Kidney glomerular epithelial cell (primary cell): ENCODE measurements at regions not wholly inside any gene's neighbourhood (a gene's known extent, or its start where the extent isn't known, plus 50 kb on each side); places are given as distances from the start of the nearest gene placed in this dataset.
"Not testable (repeated sequence)": the region's sequence is repeated elsewhere in the genome, so short reads cannot be mapped to it uniquely, and the experiment has no call there.

Source experiments
- DNase-seq: peaks from one replicate; lab custom pipeline; 2025; lab: John Stamatoyannopoulos, UW

DNA sequence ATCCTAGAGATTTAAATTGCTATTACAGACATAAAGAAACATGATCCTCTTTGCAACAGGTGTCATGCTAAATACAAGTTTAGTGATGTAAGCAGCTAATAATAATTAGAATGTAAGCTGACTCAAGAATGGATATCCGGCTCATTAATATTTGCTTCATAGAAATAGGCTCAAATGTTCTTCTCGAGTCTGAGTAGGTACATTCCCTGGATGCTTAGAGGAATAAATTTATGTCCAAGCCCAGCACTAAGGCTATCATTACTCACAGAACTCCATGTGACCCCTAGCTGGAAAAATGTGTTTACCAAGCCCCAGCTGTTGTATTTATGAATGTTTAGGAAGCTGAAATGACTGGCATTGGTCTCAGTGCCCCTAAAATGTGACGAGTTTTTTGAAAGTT is 87.6 kb upstream of the TSPAN7 start:
- no peak for DNase-seq

DNA sequence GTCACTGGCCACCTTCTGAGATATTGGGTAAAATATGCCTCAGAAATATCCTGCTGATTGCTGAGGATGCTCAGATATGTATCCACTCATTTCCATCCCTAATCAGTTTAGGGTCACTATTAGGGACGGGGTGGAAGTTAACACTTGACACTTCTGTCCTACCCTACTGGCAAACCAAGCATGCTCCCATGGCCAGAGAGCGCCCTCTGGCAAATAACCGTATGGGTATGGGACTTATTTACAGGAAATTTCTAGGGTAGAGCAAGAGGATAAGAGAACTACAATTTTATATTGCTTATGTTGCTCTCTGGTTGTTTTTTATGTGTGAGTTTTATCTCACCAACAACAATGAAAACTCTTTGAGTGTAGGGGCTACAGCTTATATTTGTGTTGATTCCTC is 86.8 kb upstream of the TSPAN7 start:
- no peak for DNase-seq

DNA sequence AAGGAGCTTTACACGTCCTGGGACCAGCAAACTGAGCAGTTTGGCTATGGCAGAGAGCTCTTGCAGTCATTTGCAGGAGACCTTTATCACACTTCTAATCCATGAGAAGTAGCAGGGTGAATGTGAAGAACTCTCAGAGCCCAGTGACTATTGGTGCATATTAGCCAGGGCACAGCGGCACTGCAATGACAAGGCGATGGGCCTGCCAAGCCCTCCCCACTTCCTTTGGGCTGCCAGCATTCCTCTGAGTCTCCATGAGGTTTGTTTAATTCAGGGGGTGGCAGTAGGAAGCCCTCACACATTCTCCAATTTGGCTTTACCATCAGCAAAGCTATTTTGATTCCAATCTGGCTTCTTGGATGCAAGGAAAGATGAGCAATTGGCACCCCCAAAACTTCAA is 79.2 kb upstream of the TSPAN7 start:
- DNase-seq, result no peak

DNA sequence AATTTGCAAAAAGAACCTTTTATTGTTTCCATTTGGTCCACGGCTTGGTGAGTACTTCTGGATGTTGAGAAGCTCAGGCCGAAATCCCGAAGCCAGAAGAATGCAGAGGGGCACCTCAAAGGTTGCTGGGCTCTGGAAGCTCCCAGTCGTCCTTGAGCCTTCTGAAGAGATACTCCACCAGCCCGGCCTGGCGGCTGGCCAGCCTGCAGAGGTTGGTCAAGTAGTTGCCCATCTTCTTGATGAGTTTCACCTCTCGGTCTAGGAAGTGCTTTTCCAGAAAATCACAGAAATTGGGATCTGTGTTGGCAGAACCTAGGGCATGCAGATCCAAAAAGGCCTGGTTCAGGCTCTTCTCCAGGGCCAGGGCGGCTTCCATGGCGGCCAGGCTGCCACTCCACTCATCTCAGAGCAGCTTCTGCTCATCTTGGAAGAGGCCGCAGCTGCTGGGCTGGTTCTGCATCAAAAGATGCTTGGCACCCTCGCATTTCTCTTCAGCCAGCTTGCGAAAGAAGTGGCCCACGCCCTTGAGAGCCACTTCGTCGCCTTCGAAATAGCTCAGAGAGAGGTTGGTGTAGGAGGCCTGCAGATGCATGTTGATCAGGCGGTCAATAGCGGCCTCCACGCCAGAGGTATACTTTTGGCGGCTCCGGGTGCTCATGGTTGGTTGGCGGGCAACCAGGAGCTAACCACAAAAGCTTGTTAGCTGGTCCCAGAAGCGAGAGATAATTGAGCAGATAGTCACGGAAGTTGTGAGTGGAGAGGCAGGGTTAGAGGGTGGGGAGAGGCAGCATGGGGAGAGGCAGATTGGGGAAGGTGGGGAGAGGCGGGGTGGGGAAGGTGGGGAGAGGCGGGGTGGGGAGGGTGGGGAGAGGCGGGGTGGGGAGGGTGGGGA is 76.5 kb upstream of the TSPAN7 start:
- DNase-seq, result no peak

DNA sequence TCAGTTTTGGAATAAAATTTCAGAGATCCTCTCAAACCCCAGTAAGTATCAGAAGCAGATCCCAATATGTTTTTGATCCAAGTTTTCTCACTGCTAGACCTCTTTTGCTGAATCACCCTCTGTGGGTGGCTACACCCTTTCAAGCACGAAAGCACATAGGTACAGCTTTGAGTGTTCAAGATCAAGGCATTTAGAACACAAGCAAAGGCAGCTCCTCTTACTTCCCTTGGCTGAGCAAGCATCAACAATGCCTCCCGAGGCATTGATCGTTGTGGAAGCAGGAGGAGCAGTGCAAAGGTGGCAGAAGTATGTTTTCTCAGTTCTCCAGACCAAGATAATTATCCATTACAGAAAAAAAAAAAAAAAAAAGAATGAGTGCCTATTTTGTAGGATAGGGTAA is 72.0 kb upstream of the TSPAN7 start:
- DNase-seq, result peak; percentile 1

DNA sequence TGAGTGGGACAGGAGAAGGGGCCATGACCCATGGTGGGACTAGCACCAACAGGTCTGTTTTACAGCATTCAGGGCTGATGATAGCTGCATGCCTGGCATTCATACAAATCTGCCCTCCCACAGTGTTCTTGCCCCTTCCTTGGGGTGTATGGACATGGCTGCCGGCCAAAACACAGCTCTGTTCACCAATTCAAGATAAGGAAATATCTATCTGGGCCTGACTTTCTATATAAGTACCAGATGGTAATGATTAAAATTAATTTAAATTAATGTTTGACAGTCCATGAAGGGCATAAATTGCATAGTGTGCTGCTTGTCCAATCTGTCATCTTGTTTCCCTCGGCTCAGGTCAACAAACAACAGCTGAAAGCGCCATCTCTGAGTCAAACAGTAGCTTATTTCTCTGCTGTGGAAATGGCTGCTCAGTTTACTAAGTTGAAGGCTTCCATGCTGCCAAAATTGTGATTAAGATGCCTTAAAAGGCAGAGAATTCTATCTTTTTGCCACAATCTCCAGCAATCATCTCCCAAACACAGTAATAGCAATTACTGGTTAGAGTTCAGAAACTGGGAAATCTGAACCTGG is 67.0 kb upstream of the TSPAN7 start:
- DNase-seq, result no peak

DNA sequence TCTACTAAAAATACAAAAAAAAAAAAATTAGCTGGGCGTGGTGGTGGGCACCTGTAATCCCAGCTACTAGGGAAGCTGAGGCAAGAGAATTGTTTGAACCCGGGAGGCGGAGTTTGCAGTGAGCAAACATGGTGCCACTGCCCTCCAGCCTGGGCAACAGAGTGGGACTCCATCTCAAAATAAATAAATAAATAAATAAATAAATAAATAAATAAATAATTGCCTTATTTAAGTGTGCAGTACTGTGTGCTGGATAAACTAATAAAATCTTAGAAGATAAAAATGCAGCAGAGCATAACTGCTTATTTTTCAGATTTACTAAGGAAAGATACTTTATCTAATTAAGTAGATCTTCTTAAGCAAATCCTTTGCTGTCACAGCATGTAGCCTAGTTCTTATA is 61.7 kb upstream of the TSPAN7 start:
- DNase-seq, result not testable (repeated sequence)

DNA sequence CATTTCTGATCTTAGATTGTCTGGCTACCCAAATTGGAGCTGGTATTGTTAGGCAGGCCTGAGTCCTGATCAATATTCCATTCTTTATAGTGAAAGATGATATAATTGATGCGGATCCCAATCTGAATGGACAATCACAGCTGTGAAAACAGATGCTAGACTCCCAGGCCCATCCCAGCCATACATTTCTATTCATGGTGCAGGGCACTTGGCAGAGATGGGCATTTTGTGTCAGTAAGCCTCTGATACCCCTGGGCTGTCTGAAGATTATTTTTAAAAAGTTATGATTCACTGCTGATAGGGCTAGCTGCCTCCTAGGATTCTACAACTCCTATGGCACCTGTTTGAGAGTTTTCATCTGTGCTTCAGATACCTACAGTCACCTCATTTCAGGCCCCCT is 61.2 kb upstream of the TSPAN7 start:
- DNase-seq, result no peak

DNA sequence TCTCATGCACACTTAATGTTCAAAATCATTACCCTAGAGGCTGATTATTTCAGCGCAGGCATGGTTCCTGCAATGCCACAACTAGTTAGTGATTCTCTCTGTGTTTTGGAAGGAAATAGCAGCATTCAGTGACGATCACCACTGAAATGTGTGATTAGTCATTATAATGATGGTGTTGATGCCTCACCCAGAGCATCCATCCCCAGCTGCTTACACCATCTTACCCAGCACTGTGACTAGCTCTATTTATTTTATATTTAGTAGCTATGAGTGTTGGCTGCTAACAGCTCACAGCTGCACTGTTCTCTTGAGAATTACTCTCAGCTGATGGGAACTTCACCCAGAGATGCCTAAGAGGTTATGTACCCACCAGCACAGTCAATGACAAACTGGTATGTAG is 60.5 kb upstream of the TSPAN7 start:
- DNase-seq, result no peak

DNA sequence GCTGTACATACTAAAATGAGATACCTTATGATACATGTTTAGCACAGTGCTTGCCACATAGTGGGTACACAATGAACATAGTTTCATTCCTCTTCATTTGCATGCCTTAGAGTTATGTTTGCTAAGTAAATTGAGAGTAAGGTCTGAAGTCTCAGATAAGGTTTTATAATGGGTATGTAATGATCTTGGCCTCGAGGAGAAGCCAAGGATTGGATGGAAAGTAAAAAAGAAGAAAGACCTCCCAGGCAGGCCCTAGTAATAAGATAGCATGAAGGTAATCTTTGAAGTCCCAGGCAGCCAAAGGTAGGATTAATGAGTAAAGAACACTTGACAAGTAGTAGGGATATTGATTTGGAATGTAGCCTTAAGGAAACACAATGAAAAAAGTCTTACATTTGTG is 55.8 kb upstream of the TSPAN7 start:
- no peak for DNase-seq
